AG08396 (cell line): ENCODE measurements at regions not wholly inside any gene's neighbourhood (a gene's known extent, or its start where the extent isn't known, plus 50 kb on each side); places are given as distances from the start of the nearest gene placed in this dataset.
A peak's percentile ranks its signal among the peaks of the same experiment; 100 is the strongest.
"Not testable (repeated sequence)": the region's sequence is repeated elsewhere in the genome, so short reads cannot be mapped to it uniquely, and the experiment has no call there.

Experiments used
- DNase-seq: peaks from one replicate; pipeline ENCODE4 v3.0.0; 2012; ENCODE audit warnings: low spot score, mixed read lengths

- no peak for DNase-seq
These were observed 525.1 kb upstream of the BRINP3 start for GRCh38 chr1:191002768-191003167.

- DNase-seq: no peak
These were observed 539.1 kb upstream of the BRINP3 start for GRCh38 chr1:191016765-191017164.

GRCh38 chr1:191022856-191023255 is 545.2 kb upstream of the BRINP3 start:
- DNase-seq: peak; percentile 3

GRCh38 chr1:191025896-191026642 is 548.4 kb upstream of the BRINP3 start:
- DNase-seq: no peak

- no peak for DNase-seq
These were observed 549.2 kb upstream of the BRINP3 start for GRCh38 chr1:191026828-191027227.

GRCh38 chr1:191034132-191034531 is 556.5 kb upstream of the BRINP3 start:
- no peak for DNase-seq

- no peak for DNase-seq
These were observed 565.4 kb upstream of the BRINP3 start for GRCh38 chr1:191043066-191043465.

GRCh38 chr1:191049781-191050180 is 572.1 kb upstream of the BRINP3 start:
- DNase-seq: no peak

GRCh38 chr1:191052888-191053287 is 575.2 kb upstream of the BRINP3 start:
- DNase-seq: no peak

GRCh38 chr1:191065346-191065745 is 587.7 kb upstream of the BRINP3 start:
- no peak for DNase-seq

GRCh38 chr1:191065771-191066170 is 588.1 kb upstream of the BRINP3 start:
- DNase-seq: no peak

GRCh38 chr1:191074881-191075280 is 597.2 kb upstream of the BRINP3 start:
- no peak for DNase-seq

GRCh38 chr1:191083090-191083489 is 605.4 kb upstream of the BRINP3 start:
- DNase-seq: not testable (repeated sequence)

- DNase-seq: no peak
These were observed 607.5 kb upstream of the BRINP3 start for GRCh38 chr1:191085121-191085520.

GRCh38 chr1:191086910-191087309 is 609.2 kb upstream of the BRINP3 start:
- DNase-seq: no peak

- no peak for DNase-seq
These were observed 618.7 kb upstream of the BRINP3 start for GRCh38 chr1:191096405-191096804.

- DNase-seq: no peak
These were observed 622.0 kb upstream of the BRINP3 start for GRCh38 chr1:191099696-191100095.

GRCh38 chr1:191101960-191102359 is 624.3 kb upstream of the BRINP3 start:
- no peak for DNase-seq

- no peak for DNase-seq
These were observed 648.3 kb upstream of the BRINP3 start for GRCh38 chr1:191125950-191126349.

- no peak for DNase-seq
These were observed 657.1 kb upstream of the BRINP3 start for GRCh38 chr1:191134796-191135195.

GRCh38 chr1:191140038-191140437 is 662.4 kb upstream of the BRINP3 start:
- no peak for DNase-seq

- DNase-seq: no peak
These were observed 665.1 kb upstream of the BRINP3 start for GRCh38 chr1:191142748-191143147.

- no peak for DNase-seq
These were observed 668.2 kb upstream of the BRINP3 start for GRCh38 chr1:191145834-191146233.

GRCh38 chr1:191151321-191151807 is 673.7 kb upstream of the BRINP3 start:
- DNase-seq: no peak
